Fibroblast of peridontal ligament (primary cell): ENCODE measurements at regions not wholly inside any gene's neighbourhood (a gene's known extent, or its start where the extent isn't known, plus 50 kb on each side); places are given as distances from the start of the nearest gene placed in this dataset.

ENCODE experiments used
- DNase-seq: peaks from one replicate; pipeline ENCODE4 v3.0.0-alpha.2; 2010; ENCODE audit errors: extremely low read depth

DNA sequence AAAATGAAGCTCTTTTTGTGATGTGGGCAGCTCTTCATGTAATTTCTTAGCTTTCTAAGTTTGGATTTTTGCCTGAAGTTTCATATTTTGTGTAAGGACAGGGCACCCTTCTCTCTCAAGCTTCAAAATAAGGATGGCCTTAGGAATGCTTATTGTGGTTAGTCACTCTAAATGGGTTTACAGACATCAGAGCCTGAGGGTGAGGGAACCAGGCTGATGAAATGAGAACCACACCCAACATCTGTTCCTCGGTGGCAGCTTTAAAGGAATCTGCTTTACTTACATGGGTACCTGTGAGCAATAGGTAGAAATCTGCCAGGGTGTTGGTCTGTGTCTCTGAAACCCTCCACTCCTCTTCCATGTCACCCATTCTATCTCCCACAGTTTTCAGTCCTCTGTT lies 174.3 kb downstream of the EMX2 start:
- no peak for DNase-seq

DNA sequence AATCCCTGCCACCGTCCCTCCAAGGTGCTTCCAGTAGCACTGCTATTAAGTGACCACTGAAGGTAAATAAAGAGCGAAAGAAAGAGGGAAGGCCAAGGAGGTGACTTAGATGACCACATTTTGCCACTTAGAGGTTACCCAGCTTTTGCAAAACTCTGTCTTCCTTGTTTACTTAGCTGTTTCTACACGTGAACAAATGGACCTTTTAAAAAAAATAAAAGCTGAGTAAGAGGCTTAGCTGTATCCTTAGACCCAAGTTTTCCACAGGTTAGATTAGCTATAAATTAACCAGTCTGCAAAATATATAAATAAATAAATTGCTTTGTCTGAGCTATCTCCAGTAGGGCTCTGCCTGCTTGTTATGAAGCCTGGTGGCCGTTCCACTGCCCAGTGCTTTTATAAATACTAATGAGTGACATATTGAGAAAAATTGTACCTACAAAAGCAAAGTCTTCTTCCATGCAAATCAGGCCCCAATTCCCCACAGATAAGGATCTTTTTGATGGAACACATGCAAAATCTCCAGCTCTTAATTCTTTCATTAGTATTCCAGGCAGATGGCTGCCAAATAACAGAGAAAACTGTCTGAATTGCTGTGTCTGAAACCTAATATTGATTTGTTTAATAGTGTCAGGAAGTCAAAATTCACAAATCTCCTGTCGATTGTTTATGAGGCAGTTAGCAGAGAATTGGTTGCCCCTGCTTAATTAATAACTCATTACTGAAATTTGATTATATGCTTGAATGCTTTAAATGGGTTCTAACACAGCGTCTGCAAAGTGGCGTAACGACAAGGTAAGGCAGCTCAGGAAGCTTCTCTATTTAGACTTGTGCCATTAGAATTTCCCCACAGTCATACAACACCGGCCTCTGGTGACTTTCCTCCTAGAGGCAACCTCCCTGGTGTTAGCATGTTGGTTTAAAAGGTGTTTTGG lies 176.7 kb downstream of the EMX2 start:
- no peak for DNase-seq

DNA sequence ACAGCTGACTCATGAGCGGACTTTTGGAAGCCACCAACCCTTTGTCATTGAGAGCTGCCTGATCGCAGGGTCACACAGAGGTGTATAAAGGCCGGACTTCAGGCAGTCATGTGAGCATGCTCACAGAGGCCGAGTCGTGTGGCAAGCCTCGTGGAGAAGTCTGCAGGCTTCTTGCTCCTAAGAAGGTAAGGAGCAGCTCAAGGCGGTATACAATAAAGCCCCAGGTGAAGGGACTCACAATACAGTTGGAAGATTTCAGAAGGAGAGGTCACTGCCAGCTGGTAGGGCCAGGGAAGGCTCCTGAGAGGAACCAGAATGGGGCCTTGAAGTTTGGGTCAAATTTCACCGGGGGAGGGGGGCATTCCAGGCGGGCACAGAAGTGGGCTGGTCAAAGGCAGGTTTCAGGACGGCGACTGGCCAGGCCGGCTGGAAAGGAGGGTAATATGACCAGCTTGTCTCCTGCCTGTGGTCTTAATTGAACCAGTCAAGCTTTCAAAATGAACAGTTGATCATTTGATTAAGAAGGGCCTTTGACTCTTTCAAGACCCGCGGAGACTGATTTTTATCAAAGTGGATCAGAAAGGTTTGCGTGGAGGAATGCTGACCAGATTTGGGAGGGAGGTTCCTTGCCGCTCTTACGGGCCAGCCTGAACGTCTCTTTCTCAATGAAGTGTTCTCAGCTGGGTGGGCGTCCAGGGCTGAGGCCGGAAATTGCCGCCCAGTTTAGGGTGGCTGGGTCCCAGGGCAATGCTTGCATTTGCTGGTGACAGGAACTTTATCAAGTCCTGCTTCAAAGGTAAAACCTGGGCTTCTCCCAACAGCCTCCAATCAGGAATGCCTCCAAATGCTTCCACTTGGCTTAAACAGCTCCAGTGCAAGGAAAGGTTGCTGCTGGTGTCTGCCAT lies 178.6 kb downstream of the EMX2 start:
- no peak for DNase-seq

GRCh38 chr10:117721873-117722272 lies 179.3 kb downstream of the EMX2 start:
- no peak for DNase-seq

GRCh38 chr10:117723343-117723742 lies 180.8 kb downstream of the EMX2 start:
- DNase-seq, result no peak

DNA sequence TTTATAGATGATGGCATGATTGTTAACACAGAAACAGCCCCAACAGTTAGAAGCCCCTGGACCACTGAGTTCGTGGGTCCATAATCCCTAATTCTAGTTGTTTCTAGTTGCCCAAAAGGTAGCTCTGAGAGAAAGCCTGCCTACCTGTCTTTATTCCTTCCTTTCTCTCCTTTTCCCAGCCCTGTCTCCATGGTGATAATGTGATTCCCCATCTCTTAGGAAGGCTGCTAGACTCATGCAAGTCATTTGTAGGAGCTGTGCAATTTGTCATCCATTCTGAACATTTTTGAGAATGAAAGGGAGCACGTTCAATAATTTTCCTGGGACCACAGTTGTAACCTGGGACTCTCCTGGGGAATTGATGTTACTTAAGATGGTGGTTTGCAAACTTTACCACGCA lies 183.4 kb downstream of the EMX2 start:
- DNase-seq, result no peak

- no peak for DNase-seq
Observed at GRCh38 chr10:117726596-117727295, 184.2 kb downstream of the EMX2 start.

DNA sequence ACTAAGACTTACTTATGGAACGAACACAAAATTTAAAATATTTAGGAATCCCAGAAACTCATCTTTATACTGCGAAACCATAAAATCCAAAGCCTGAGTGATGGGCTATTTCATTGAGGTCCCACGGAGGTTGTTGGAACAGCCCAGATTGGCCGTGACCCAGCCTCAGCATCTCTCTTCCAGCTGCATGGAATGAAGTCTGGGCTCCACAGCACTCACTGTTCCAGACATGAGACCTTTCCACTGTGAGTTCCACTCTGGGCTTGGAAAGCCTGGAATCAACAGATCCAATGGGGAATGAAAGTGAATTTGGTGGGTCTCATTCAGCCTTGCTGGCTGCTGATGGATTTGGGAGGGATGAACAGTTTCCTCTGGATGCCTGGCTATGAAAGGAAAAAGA lies 184.9 kb downstream of the EMX2 start:
- no peak for DNase-seq

- DNase-seq, result no peak
Observed at GRCh38 chr10:117728087-117728486, 185.5 kb downstream of the EMX2 start.

GRCh38 chr10:117729156-117729555 lies 186.6 kb downstream of the EMX2 start:
- no peak for DNase-seq

- no peak for DNase-seq
Observed at GRCh38 chr10:117731121-117731791, 188.7 kb downstream of the EMX2 start.

DNA sequence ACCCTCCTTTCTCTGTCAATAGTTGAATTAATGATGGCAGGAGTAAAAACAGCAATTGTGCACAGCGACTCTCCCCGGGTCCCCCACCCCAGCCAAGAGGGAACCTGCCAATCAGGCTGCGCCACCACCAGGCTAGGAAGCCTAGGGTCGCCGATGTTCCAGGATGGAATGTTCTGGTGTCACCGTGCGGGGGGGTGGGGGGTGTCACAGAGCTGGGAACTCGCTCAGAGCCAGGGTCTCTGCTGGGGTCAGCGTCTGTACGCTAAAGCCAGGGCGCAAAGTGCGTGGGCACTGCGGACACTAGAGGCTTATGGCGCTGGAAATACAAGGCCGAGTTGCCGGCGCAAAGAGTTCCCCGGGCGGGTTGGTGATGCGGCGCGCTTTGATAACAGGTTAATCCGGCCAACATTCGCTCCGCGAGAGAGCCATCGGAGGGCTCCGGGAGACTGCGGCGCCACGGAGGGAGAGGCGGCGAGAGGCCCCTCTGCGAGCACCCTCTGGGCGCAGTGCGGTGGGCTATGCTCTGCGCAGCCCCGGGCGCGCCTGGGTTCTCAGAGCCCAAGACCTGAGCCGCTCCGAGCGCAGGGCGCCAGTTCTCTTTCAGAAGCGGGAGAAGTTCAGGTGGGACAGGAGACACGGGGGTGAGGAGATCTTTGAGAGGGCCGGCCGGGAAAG lies 192.3 kb downstream of the EMX2 start:
- no peak for DNase-seq

DNA sequence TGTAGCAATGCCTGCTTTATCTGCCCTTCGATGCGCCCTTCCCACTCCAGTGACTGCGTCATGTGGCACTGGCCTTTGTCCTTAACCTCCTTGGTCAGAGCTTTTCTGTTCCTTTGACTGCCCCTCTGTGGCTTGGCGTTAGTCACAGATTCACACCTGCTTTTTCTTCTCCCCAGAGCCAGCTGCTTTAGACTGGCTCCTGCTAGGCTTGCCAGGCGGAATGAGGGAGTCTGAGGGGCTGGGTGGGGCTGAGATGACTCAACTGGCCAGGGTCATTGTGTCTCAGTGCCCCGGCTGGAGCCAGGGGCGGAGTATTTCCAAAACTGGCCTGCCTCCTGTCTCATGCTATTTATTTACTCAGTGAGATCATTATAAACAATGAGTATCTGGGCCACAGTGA lies 194.1 kb downstream of the EMX2 start:
- no peak for DNase-seq

GRCh38 chr10:117740088-117740487 lies 197.5 kb downstream of the EMX2 start:
- no peak for DNase-seq

- DNase-seq, result no peak
Observed at GRCh38 chr10:117740691-117741222, 198.2 kb downstream of the EMX2 start.

DNA sequence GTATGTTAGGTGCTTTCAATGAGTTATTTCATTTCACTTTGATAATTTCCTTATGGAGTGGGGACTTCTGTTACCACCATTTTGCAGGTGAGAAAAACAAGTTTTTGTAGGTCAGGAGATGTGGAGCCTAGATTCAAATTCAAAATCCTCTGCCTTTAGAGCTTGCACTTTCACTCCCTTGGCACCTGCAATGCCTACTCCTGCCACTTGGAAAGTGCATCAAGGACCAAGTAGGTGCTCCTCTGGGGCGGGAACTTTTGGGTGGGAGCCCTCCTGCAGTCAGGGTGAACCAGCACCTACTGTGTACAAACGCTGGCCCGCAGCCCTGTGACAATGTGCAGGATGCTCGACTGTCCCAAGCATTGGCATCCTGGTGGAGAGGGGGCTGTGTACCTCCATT lies 199.0 kb downstream of the EMX2 start:
- DNase-seq, result no peak

DNA sequence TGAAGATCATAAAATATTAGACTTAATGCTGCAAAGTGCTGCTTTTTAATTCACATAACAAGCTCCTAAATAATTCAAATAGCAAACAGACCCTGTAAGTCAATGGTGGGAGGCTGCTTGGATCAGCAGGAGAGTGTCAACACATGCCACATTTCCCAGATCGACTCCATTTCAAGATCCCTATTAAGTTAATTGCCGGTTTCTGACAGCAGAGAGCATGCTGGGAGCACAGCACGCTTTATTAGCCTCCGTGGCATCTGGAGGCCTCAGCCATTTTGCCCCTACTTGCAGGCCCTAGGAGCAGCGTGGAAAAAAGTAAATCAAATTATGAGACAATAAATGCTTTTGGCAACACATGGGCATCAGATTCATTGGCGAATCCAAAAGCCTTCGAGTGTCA lies 201.0 kb downstream of the EMX2 start:
- no peak for DNase-seq

- DNase-seq, result no peak
Observed at GRCh38 chr10:117745301-117745700, 202.8 kb downstream of the EMX2 start.

DNA sequence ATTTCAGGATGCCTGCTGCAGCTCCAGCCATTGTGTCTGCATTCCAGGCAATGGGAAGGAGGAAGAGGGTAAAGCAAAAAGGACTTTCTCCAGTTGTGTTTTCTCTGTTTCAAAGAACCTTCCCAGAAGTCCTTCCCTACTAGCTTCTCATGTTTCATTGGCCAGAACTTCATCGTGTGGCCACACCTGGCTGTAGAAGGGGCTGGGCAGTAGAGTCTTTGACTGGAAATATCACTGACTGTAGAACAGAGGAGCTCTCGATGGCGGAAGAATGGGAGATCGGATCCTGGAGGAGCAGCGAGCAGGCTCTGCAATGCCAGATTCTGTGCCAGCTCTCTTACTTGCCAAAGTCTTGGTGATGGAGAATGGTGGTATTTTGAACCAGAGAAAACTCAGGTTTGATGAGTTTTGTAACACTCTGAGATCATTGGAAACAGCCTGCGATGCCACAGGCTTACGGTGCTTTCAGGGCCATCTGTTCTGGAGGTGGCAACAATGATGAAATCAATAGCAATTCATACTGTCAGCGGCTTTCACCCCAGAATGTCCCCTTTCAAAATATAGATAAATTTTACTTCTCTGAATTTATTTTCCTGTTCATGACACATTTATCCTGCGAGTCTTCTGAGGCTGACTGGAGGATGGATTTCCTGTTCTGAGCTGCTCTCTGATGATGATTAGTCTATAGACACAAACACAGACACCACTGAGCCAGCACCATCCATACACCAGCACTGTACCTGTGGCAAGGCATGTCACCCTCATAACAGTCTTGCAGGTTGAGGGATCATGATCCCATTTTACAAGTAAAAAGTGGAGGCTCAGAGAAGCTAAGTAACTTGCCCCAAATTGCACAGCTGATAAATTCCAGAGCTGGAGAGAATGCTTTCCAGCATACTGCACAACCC lies 204.2 kb downstream of the EMX2 start:
- DNase-seq, result no peak

DNA sequence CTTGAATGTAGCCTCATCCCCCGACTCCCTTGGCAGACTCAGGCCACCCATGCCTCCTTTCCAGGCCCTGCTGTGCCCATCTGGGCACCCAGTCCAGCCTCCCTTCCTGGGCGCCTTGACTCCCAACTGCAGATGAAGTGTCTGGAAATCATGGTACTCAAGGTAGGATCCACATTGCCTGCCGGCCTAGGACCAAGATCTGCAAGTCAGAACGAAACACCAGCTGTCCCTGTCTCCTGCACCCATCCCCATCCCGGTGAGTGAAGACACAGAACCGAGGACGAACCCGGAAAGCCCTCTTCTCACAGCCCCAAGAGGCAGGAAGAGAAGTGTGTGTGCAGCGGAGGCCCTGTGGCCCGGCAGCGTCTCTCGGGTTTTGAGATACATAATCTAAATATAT lies 205.1 kb downstream of the EMX2 start:
- DNase-seq, result no peak
